ENCODE measurements at regions not wholly inside any gene's neighbourhood (a gene's known extent, or its start where the extent isn't known, plus 50 kb on each side); places are given as distances from the start of the nearest gene placed in this dataset.

DNA sequence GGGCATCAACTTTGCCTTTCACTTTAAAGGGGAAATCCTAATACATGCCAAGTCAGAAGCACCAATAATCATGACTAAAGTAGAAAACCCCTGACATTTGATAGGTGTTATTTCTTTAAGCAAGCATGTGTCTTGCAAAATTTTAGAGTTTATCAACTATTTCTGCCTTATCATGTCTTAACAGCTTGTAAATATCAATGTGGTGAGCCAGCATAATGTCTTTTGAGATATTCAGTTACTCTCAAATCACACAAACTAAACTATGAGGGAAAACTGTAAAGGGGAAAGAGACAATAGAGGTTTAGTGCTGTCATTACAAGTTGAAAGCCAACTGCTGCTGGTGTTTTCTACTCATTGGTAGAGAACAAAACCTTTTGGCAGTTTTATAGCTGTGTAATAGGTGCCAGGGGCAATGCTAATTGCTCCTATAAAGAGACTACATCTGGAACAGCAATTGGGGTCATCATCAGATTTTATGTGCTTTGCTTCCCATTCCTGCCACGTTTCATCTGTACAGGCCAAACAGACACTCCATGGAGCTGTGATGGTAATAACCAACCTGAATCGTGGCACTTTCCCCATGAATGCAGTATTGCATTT lies 1027.4 kb downstream of the FSCB start:
- no peak overlapping the region for H2AFZ ChIP-seq (ENCODE audit: insufficient read depth, low read length, poor library complexity)
- no peak overlapping the region for H3K18ac ChIP-seq (ENCODE audit: low read length)
- WGBS (ENCODE audit: extremely low coverage, insufficient coverage, insufficient read length), result no CpG with 5 or more reads among the region's 2 CpGs
- no peak overlapping the region for H3K14ac ChIP-seq (ENCODE audit: low read length)
- no peaks in the 10 kb centered on the region for H3K36me3 ChIP-seq (ENCODE audit: control insufficient read depth in 1 of 2, insufficient read depth in 2 of 2, low read length in 2 of 2)
- no peak overlapping the region for H3K27ac ChIP-seq (ENCODE audit: low read depth, low read length)
- H3K9ac ChIP-seq (ENCODE audit: low read length), result no peak overlapping the region
- no peak overlapping the region for H3K4ac ChIP-seq (ENCODE audit: low read depth, low read length)
- no peak overlapping the region for H3K4me3 ChIP-seq (ENCODE audit: low read depth, low read length)
- H3K79me2 ChIP-seq (ENCODE audit: control insufficient read depth, insufficient read depth, low read length, poor library complexity), result no peaks in the 10 kb centered on the region
- no peak overlapping the region for H4K12ac ChIP-seq (ENCODE audit: low read depth, low read length)
- no peaks in the 10 kb centered on the region for H3K79me1 ChIP-seq (ENCODE audit: low read length)
- H3K27me3 ChIP-seq (ENCODE audit: insufficient read depth, low read length), result no peaks in the 10 kb centered on the region
- H2BK5ac ChIP-seq (ENCODE audit: low read depth, low read length, poor library complexity), result no peak overlapping the region
- H2BK12ac ChIP-seq (ENCODE audit: low read length), result no peak overlapping the region
- H2BK120ac ChIP-seq (ENCODE audit: insufficient read depth, low read length, poor library complexity), result no peak overlapping the region
- no peak overlapping the region for H2AK5ac ChIP-seq (ENCODE audit: low read length)
- no peaks in the 10 kb centered on the region for H3K4me1 ChIP-seq (ENCODE audit: control insufficient read depth in 1 of 2, insufficient read depth in 2 of 2, low read length in 2 of 2)
- H4K91ac ChIP-seq (ENCODE audit: low read depth, low read length), result no peak overlapping the region
- DNase-seq, result no peak
- H4K8ac ChIP-seq (ENCODE audit: low read depth, low read length), result no peak overlapping the region
- no peak overlapping the region for H3K23ac ChIP-seq (ENCODE audit: low read length)
- no peaks in the 10 kb centered on the region for H3K9me3 ChIP-seq (ENCODE audit: insufficient read depth, low read depth, low read length)
- no peak overlapping the region for H3K4me2 ChIP-seq (ENCODE audit: low read length)

DNA sequence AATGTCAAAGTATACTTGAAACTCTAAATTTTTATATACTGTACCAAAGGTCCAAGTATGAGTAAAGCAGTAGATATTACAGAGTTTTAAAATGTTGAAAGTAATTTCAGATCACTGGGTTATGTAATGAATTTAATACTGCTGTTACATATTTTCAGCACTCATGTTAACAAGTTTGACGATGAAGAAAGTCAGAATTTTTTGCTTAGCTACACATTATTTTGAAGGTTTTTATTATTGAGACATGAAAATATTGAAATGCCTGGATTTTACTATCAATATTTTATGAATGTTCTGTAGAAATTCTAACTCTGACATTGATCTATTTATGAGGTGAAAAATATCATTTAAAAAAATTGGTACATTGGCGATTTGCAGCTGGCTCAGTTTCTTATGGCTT lies 1030.3 kb downstream of the FSCB start:
- no peak overlapping the region for H2BK5ac ChIP-seq (ENCODE audit: low read depth, low read length, poor library complexity)
- no peak overlapping the region for H2BK12ac ChIP-seq (ENCODE audit: low read length)
- H3K18ac ChIP-seq (ENCODE audit: low read length), result no peak overlapping the region
- H3K36me3 ChIP-seq (ENCODE audit: control insufficient read depth in 1 of 2, insufficient read depth in 2 of 2, low read length in 2 of 2), result no peaks in the 10 kb centered on the region
- H3K14ac ChIP-seq (ENCODE audit: low read length), result no peak overlapping the region
- no peak overlapping the region for H4K91ac ChIP-seq (ENCODE audit: low read depth, low read length)
- H3K9me3 ChIP-seq (ENCODE audit: insufficient read depth, low read depth, low read length), result no peaks in the 10 kb centered on the region
- H4K12ac ChIP-seq (ENCODE audit: low read depth, low read length), result no peak overlapping the region
- H4K8ac ChIP-seq (ENCODE audit: low read depth, low read length), result no peak overlapping the region
- no peaks in the 10 kb centered on the region for H3K79me1 ChIP-seq (ENCODE audit: low read length)
- H3K27me3 ChIP-seq (ENCODE audit: insufficient read depth, low read length), result no peaks in the 10 kb centered on the region
- no peak overlapping the region for H3K9ac ChIP-seq (ENCODE audit: low read length)
- H3K4me2 ChIP-seq (ENCODE audit: low read length), result no peak overlapping the region
- no peak overlapping the region for H3K4me3 ChIP-seq (ENCODE audit: low read depth, low read length)
- no CpG with 5 or more reads among the region's 2 CpGs for WGBS (ENCODE audit: extremely low coverage, insufficient coverage, insufficient read length)
- no peaks in the 10 kb centered on the region for H3K4me1 ChIP-seq (ENCODE audit: control insufficient read depth in 1 of 2, insufficient read depth in 2 of 2, low read length in 2 of 2)
- no peak overlapping the region for H2BK120ac ChIP-seq (ENCODE audit: insufficient read depth, low read length, poor library complexity)
- DNase-seq, result no peak
- H3K4ac ChIP-seq (ENCODE audit: low read depth, low read length), result no peak overlapping the region
- H2AK5ac ChIP-seq (ENCODE audit: low read length), result no peak overlapping the region
- H3K23ac ChIP-seq (ENCODE audit: low read length), result no peak overlapping the region
- no peak overlapping the region for H2AFZ ChIP-seq (ENCODE audit: insufficient read depth, low read length, poor library complexity)
- H3K27ac ChIP-seq (ENCODE audit: low read depth, low read length), result no peak overlapping the region
- H3K79me2 ChIP-seq (ENCODE audit: control insufficient read depth, insufficient read depth, low read length, poor library complexity), result no peaks in the 10 kb centered on the region

- no peak overlapping the region for H4K12ac ChIP-seq (ENCODE audit: low read depth, low read length)
- H2BK5ac ChIP-seq (ENCODE audit: low read depth, low read length, poor library complexity), result no peak overlapping the region
- H3K27me3 ChIP-seq (ENCODE audit: insufficient read depth, low read length), result no peaks in the 10 kb centered on the region
- H3K36me3 ChIP-seq (ENCODE audit: control insufficient read depth in 1 of 2, insufficient read depth in 2 of 2, low read length in 2 of 2), result no peaks in the 10 kb centered on the region
- no peak overlapping the region for H3K23ac ChIP-seq (ENCODE audit: low read length)
- H3K27ac ChIP-seq (ENCODE audit: low read depth, low read length), result no peak overlapping the region
- no peaks in the 10 kb centered on the region for H3K79me1 ChIP-seq (ENCODE audit: low read length)
- no peak overlapping the region for H3K4me3 ChIP-seq (ENCODE audit: low read depth, low read length)
- DNase-seq, result no peak
- H3K4me2 ChIP-seq (ENCODE audit: low read length), result no peak overlapping the region
- no peak overlapping the region for H4K91ac ChIP-seq (ENCODE audit: low read depth, low read length)
- H2BK12ac ChIP-seq (ENCODE audit: low read length), result no peak overlapping the region
- H2BK120ac ChIP-seq (ENCODE audit: insufficient read depth, low read length, poor library complexity), result no peak overlapping the region
- H2AK5ac ChIP-seq (ENCODE audit: low read length), result no peak overlapping the region
- no peaks in the 10 kb centered on the region for H3K79me2 ChIP-seq (ENCODE audit: control insufficient read depth, insufficient read depth, low read length, poor library complexity)
- no peaks in the 10 kb centered on the region for H3K4me1 ChIP-seq (ENCODE audit: control insufficient read depth in 1 of 2, insufficient read depth in 2 of 2, low read length in 2 of 2)
- H3K9ac ChIP-seq (ENCODE audit: low read length), result no peak overlapping the region
- no peak overlapping the region for H3K14ac ChIP-seq (ENCODE audit: low read length)
- no peak overlapping the region for H3K4ac ChIP-seq (ENCODE audit: low read depth, low read length)
- no peak overlapping the region for H4K8ac ChIP-seq (ENCODE audit: low read depth, low read length)
- H3K18ac ChIP-seq (ENCODE audit: low read length), result no peak overlapping the region
- H2AFZ ChIP-seq (ENCODE audit: insufficient read depth, low read length, poor library complexity), result no peak overlapping the region
- H3K9me3 ChIP-seq (ENCODE audit: insufficient read depth, low read depth, low read length), result no peaks in the 10 kb centered on the region
These were observed 1031.3 kb downstream of the FSCB start for GRCh38 chr14:43475757-43476156.

DNA sequence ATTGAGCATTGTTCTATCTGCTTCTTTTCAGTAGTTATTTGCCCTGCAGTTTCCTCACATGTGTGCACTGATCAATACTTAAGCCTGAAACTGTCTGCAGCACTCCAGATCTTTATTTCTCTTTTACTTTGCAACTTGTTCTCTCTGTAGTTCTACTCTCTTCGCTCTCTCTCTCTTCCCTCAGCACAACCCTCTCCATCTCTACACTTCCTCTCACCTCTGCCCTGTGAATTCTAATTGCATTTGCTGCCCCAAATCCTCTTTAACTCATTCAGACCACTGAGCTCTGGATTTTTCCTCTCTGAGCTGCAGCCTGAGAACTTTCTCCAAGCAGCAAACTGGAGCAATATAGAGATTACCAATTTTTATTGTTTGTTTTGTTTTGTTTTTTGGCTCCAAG lies 1035.5 kb downstream of the FSCB start:
- Histone ChIP-seq H2BK5ac (ENCODE audit: low read depth, low read length, poor library complexity) (no peak overlapping the region), H3K9me3 (ENCODE audit: insufficient read depth, low read depth, low read length) (no peaks in the 10 kb centered on the region), H3K79me1 (ENCODE audit: low read length) (no peaks in the 10 kb centered on the region), H2BK120ac (ENCODE audit: insufficient read depth, low read length, poor library complexity) (no peak overlapping the region), H3K23ac (ENCODE audit: low read length) (no peak overlapping the region), H4K8ac (ENCODE audit: low read depth, low read length) (no peak overlapping the region), H3K79me2 (ENCODE audit: control insufficient read depth, insufficient read depth, low read length, poor library complexity) (no peaks in the 10 kb centered on the region), H2AFZ (ENCODE audit: insufficient read depth, low read length, poor library complexity) (no peak overlapping the region), H2AK5ac (ENCODE audit: low read length) (no peak overlapping the region), H3K9ac (ENCODE audit: low read length) (no peak overlapping the region), H4K12ac (ENCODE audit: low read depth, low read length) (no peak overlapping the region), H3K18ac (ENCODE audit: low read length) (no peak overlapping the region), H3K27me3 (ENCODE audit: insufficient read depth, low read length) (no peaks in the 10 kb centered on the region), H2BK12ac (ENCODE audit: low read length) (no peak overlapping the region), H3K4me3 (ENCODE audit: low read depth, low read length) (no peak overlapping the region), H3K4me1 (ENCODE audit: control insufficient read depth in 1 of 2, insufficient read depth in 2 of 2, low read length in 2 of 2) (no peaks in the 10 kb centered on the region), H3K27ac (ENCODE audit: low read depth, low read length) (no peak overlapping the region), H3K4me2 (ENCODE audit: low read length) (no peak overlapping the region), H3K36me3 (ENCODE audit: control insufficient read depth in 1 of 2, insufficient read depth in 2 of 2, low read length in 2 of 2) (no peaks in the 10 kb centered on the region), H3K4ac (ENCODE audit: low read depth, low read length) (no peak overlapping the region), H3K14ac (ENCODE audit: low read length) (no peak overlapping the region), H4K91ac (ENCODE audit: low read depth, low read length) (no peak overlapping the region)
- WGBS (ENCODE audit: extremely low coverage, insufficient coverage, insufficient read length), result no CpG with 5 or more reads among the region's 1 CpG
- DNase-seq, result no peak
